ENCODE measurements at regions not wholly inside any gene's neighbourhood (a gene's known extent, or its start where the extent isn't known, plus 50 kb on each side); places are given as distances from the start of the nearest gene placed in this dataset.

GRCh38 chr18:56475250-56475649, 163.1 kb downstream of the TXNL1 start:
- DNase-seq: no peak

GRCh38 chr18:56473400-56474024, 164.9 kb downstream of the TXNL1 start:
- Mint-ChIP-seq H3K27me3 (no peaks in the 10 kb centered on the region), H3K4me3 (no peak overlapping the region), H3K9me3 (no peaks in the 10 kb centered on the region)

More at GRCh38 chr18:56475250-56475649, 163.1 kb downstream of the TXNL1 start:
- no peak overlapping the region for H3K4me3 Mint-ChIP-seq
- H3K27ac Mint-ChIP-seq: no peak overlapping the region
- H3K9me3 Mint-ChIP-seq: no peaks in the 10 kb centered on the region
- H3K4me1 Mint-ChIP-seq: no peaks in the 10 kb centered on the region
- H3K36me3 Mint-ChIP-seq (ENCODE audit: low read depth): no peaks in the 10 kb centered on the region
- no peaks in the 10 kb centered on the region for H3K27me3 Mint-ChIP-seq
- intact Hi-C loops (cut with micrococcal nuclease): no loop called here

GRCh38 chr18:56470406-56471351, 167.7 kb downstream of the TXNL1 start:
- Mint-ChIP-seq H3K4me3 (no peak overlapping the region), H3K27me3 (no peaks in the 10 kb centered on the region), H3K27ac (no peak overlapping the region), H3K4me1 (no peaks in the 10 kb centered on the region), H3K36me3 (ENCODE audit: low read depth) (no peaks in the 10 kb centered on the region), H3K9me3 (no peaks in the 10 kb centered on the region)
- intact Hi-C loops (cut with micrococcal nuclease): no loop called here
- no peak for DNase-seq

More at GRCh38 chr18:56473400-56474024, 164.9 kb downstream of the TXNL1 start:
- no peak for DNase-seq
- intact Hi-C loops (cut with micrococcal nuclease): no loop called here
- H3K27ac Mint-ChIP-seq: no peak overlapping the region
- no peaks in the 10 kb centered on the region for H3K4me1 Mint-ChIP-seq
- no peaks in the 10 kb centered on the region for H3K36me3 Mint-ChIP-seq (ENCODE audit: low read depth)

DNA sequence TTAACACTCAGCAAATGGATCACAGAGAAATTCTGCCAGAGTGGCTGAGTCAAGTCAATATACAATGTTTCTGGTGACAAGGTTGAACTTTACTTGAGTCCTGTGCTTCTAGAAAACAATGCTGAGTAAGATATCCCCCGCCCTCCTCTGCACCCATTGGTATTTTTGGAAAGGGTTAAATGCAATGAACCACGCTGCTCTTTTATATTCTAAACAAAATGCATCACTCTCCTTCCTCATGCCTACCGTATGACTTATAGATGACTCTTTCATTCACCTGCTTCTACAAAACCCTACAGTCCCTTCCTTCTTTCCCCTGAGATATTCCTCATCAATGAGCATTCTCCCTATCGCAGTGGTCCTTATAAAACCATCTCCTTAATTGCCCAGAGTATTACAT, 168.8 kb downstream of the TXNL1 start:
- DNase-seq: no peak
- Mint-ChIP-seq H3K4me1 (no peaks in the 10 kb centered on the region), H3K27ac (no peak overlapping the region), H3K36me3 (ENCODE audit: low read depth) (no peaks in the 10 kb centered on the region), H3K9me3 (peaks cover 6% of the 10 kb centered on the region), H3K4me3 (no peak overlapping the region), H3K27me3 (no peaks in the 10 kb centered on the region)
- intact Hi-C loops (cut with micrococcal nuclease): no loop called here

GRCh38 chr18:56468396-56468795, 170.0 kb downstream of the TXNL1 start:
- no peak overlapping the region for H3K4me3 Mint-ChIP-seq
- H3K9me3 Mint-ChIP-seq: peaks cover 6% of the 10 kb centered on the region
- DNase-seq: no peak
- intact Hi-C loops (cut with micrococcal nuclease): no loop called here
- H3K27ac Mint-ChIP-seq: no peak overlapping the region
- no peaks in the 10 kb centered on the region for H3K27me3 Mint-ChIP-seq
- H3K36me3 Mint-ChIP-seq (ENCODE audit: low read depth): no peaks in the 10 kb centered on the region
- H3K4me1 Mint-ChIP-seq: no peaks in the 10 kb centered on the region

- Mint-ChIP-seq H3K4me1 (no peaks in the 10 kb centered on the region), H3K9me3 (peaks cover 6% of the 10 kb centered on the region), H3K27me3 (no peaks in the 10 kb centered on the region), H3K27ac (no peak overlapping the region), H3K36me3 (ENCODE audit: low read depth) (no peaks in the 10 kb centered on the region), H3K4me3 (no peak overlapping the region)
- intact Hi-C loops (cut with micrococcal nuclease): no loop called here
- no peak for DNase-seq
These were observed 176.1 kb downstream of the TXNL1 start for GRCh38 chr18:56462276-56462675.

DNA sequence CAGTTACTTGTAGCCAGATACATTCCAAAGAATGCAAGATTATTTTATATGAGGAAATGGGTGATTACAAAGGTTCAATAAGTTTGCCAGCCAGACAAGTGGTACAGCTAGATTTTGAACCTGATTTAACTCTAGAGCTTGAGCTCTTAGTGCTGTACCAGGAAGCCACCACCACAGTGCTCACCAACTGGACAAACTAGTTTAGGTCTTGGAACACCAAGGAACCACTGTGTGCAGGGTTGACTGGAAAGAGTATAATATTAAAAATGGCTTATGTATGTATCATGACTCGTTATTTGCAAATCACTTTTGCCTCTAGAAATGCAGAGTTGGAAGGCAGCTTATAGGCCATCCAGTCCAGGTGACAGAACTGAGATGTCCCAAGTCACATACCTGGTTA, 177.2 kb downstream of the TXNL1 start:
- intact Hi-C loops (cut with micrococcal nuclease): no loop called here
- H3K4me1 Mint-ChIP-seq: no peaks in the 10 kb centered on the region
- peaks cover 6% of the 10 kb centered on the region for H3K9me3 Mint-ChIP-seq
- H3K27me3 Mint-ChIP-seq: no peaks in the 10 kb centered on the region
- H3K27ac Mint-ChIP-seq: no peak overlapping the region
- H3K36me3 Mint-ChIP-seq (ENCODE audit: low read depth): no peaks in the 10 kb centered on the region
- no peak overlapping the region for H3K4me3 Mint-ChIP-seq
- no peak for DNase-seq

GRCh38 chr18:56460581-56460980, 177.8 kb downstream of the TXNL1 start:
- intact Hi-C loops (cut with micrococcal nuclease): no loop called here
- no peak overlapping the region for H3K27ac Mint-ChIP-seq
- no peaks in the 10 kb centered on the region for H3K4me1 Mint-ChIP-seq
- no peak for DNase-seq
- H3K9me3 Mint-ChIP-seq: peaks cover 6% of the 10 kb centered on the region
- no peaks in the 10 kb centered on the region for H3K27me3 Mint-ChIP-seq
- no peaks in the 10 kb centered on the region for H3K36me3 Mint-ChIP-seq (ENCODE audit: low read depth)
- no peak overlapping the region for H3K4me3 Mint-ChIP-seq

DNA sequence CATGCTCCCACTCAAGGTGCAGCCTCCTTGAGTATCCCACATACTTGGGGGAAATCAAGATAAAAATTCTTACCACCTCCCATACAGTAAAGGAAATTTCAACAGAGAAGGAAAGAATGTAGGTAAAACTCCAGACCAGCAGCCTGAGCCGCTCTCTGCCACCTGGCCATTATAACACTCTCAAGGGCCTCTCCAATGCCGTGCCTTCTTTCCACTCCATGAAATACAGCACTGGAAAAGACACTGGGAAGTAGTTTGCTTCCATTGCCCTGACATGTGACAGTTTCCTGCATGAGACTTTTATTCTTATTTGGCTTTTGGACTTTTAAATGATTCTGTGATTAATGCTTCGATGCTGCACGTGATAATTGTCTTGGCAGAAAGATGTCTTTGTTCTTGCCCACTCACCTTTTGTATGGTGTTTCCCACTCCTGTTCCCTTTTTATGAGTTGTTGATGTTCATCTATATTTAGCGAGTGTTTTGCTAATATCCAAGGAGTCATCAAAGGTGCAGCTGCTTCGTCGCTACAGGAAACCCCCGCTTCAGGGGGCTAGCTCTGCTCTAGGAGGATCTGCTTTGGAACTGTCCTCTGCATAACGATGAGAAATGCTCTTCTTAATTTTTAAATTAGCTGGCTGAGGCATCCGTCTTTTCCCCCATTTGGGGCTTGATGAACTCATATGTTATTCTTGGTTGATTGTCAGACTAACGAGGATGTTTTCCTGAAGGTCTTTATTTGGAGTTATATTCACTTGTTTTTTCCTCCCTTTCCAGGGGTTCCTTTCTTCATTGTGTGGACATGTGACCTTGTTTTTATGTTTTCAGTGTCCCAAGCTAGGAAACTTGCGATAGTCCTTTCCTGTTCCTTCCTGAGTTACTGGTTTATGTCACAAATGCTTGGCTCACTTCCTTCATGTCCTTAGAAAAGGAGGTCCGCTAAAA, 179.4 kb downstream of the TXNL1 start:
- no peak for DNase-seq
- H3K4me3 Mint-ChIP-seq: no peak overlapping the region
- H3K9me3 Mint-ChIP-seq: no peaks in the 10 kb centered on the region
- H3K36me3 Mint-ChIP-seq (ENCODE audit: low read depth): no peaks in the 10 kb centered on the region
- no peak overlapping the region for H3K27ac Mint-ChIP-seq
- H3K4me1 Mint-ChIP-seq: no peaks in the 10 kb centered on the region
- no peaks in the 10 kb centered on the region for H3K27me3 Mint-ChIP-seq
- intact Hi-C loops (cut with micrococcal nuclease): no loop called here

DNA sequence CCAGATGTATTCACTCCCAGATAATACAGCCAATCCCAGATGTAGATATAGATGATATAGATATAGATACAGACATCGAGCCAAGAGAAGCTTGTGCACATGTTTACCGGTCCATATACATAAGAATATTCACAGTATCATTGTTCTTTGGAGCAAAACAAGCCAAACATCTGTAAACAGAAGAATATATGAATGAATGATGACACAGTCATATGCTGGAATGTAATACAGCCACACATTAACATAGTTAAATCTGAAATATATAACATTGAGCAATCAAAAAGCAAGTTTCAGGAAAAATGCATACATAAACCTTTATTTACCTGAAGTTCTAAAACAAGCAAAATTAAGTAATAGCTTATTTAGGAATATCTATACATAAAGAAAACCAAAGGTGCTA, 182.5 kb downstream of the TXNL1 start:
- Mint-ChIP-seq H3K4me3 (no peak overlapping the region), H3K27me3 (no peaks in the 10 kb centered on the region), H3K4me1 (no peaks in the 10 kb centered on the region), H3K27ac (no peak overlapping the region), H3K9me3 (no peaks in the 10 kb centered on the region), H3K36me3 (ENCODE audit: low read depth) (no peaks in the 10 kb centered on the region)
- intact Hi-C loops (cut with micrococcal nuclease): no loop called here
- DNase-seq: no peak

DNA sequence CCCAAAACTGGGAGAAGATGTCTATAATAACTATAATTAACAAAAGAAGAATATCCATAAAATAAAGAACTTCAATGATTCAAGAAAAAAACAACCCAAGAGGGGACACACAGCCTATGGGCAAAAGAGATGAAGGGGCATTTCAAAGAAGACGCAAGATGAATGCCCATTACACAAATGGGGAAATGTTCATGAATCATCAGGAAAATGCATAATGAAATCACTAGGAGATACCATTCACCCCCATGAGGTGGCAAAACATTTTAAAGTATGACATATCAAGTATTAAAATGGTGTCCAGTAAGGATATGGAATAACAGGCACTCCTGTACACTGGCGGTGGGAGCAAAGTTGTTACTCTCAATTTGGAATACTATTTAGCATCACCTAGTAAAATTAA, 183.3 kb downstream of the TXNL1 start:
- Mint-ChIP-seq H3K36me3 (ENCODE audit: low read depth) (no peaks in the 10 kb centered on the region), H3K4me3 (no peak overlapping the region), H3K4me1 (no peaks in the 10 kb centered on the region), H3K9me3 (no peaks in the 10 kb centered on the region), H3K27ac (no peak overlapping the region), H3K27me3 (no peaks in the 10 kb centered on the region)
- intact Hi-C loops (cut with micrococcal nuclease): no loop called here
- DNase-seq: no peak

GRCh38 chr18:56453631-56454030, 184.8 kb downstream of the TXNL1 start:
- no peak overlapping the region for H3K27ac Mint-ChIP-seq

GRCh38 chr18:56451188-56451587, 187.2 kb downstream of the TXNL1 start:
- Mint-ChIP-seq H3K9me3 (no peaks in the 10 kb centered on the region), H3K4me1 (no peaks in the 10 kb centered on the region), H3K4me3 (no peak overlapping the region), H3K36me3 (ENCODE audit: low read depth) (no peaks in the 10 kb centered on the region), H3K27ac (no peak overlapping the region), H3K27me3 (no peaks in the 10 kb centered on the region)
- intact Hi-C loops (cut with micrococcal nuclease): no loop called here
- DNase-seq: no peak

More at GRCh38 chr18:56453631-56454030, 184.8 kb downstream of the TXNL1 start:
- Mint-ChIP-seq H3K4me1 (no peaks in the 10 kb centered on the region), H3K27me3 (no peaks in the 10 kb centered on the region), H3K4me3 (no peak overlapping the region), H3K36me3 (ENCODE audit: low read depth) (no peaks in the 10 kb centered on the region), H3K9me3 (no peaks in the 10 kb centered on the region)
- intact Hi-C loops (cut with micrococcal nuclease): no loop called here
- DNase-seq: no peak

GRCh38 chr18:56448751-56449150, 189.6 kb downstream of the TXNL1 start:
- H3K27me3 Mint-ChIP-seq: no peaks in the 10 kb centered on the region
- H3K27ac Mint-ChIP-seq: no peak overlapping the region
- H3K36me3 Mint-ChIP-seq (ENCODE audit: low read depth): no peaks in the 10 kb centered on the region
- H3K4me3 Mint-ChIP-seq: no peak overlapping the region
- intact Hi-C loops (cut with micrococcal nuclease): no loop called here
- no peak for DNase-seq
- H3K4me1 Mint-ChIP-seq: no peaks in the 10 kb centered on the region
- no peaks in the 10 kb centered on the region for H3K9me3 Mint-ChIP-seq

All from activated CD4-positive, alpha-beta T cell treated with anti-CD3 and anti-CD28 coated beads, Interleukin-2, amount 10 ng/mL, durations not matched to agents 24 days and 14 days (primary cell).